ENCODE measurements at regions not wholly inside any gene's neighbourhood (a gene's known extent, or its start where the extent isn't known, plus 50 kb on each side); places are given as distances from the start of the nearest gene placed in this dataset.

GRCh38 chrX:139209342-139209741 lies 321.2 kb upstream of the F9 start:
- Histone ChIP-seq H2BK12ac (ENCODE audit: low read depth, low read length) (no peak overlapping the region), H2AK5ac (ENCODE audit: low read depth, low read length) (no peak overlapping the region), H4K8ac (ENCODE audit: extremely low read depth, insufficient read depth, low read length) (no peak overlapping the region), H2BK120ac (replicated peaks; ENCODE audit: low read depth, low read length) (no peak overlapping the region), H3K36me3 (ENCODE audit: control insufficient read depth in 2 of 4, insufficient read depth in 4 of 4, low read length in 3 of 4) (no peaks in the 10 kb centered on the region), H3K9ac (replicated peaks in 1 of 4; ENCODE audit: extremely low read depth in 1 of 4, low read depth in 3 of 4, low read length in 3 of 4) (no peak overlapping the region), H3K4me2 (ENCODE audit: insufficient read depth in 1 of 2, low read depth in 2 of 2, low read length in 2 of 2) (no peak overlapping the region), H4K20me1 (replicated peaks in 1 of 2; ENCODE audit: control insufficient read depth in 1 of 2, insufficient read depth in 2 of 2, low read length in 2 of 2) (no peaks in the 10 kb centered on the region), H3K23me2 (ENCODE audit: low read depth, low read length) (no peaks in the 10 kb centered on the region; the same call in 1 of the 2 replicates), H3K79me1 (ENCODE audit: low read depth, low read length) (no peaks in the 10 kb centered on the region), H3K4me3 (ENCODE audit: extremely low read depth in 1 of 4, insufficient read depth in 2 of 4, low read depth in 3 of 4, low read length in 4 of 4) (no peak overlapping the region), H4K91ac (replicated peaks; ENCODE audit: insufficient read length, low read length) (no peak overlapping the region), H3K9me3 (ENCODE audit: insufficient read depth in 2 of 2, low read depth in 1 of 2, low read length in 1 of 2) (no peaks in the 10 kb centered on the region), H4K5ac (ENCODE audit: insufficient read length, low read depth, low read length) (no peak overlapping the region), H3K4me1 (replicated peaks in 1 of 4; ENCODE audit: control insufficient read depth in 3 of 4, insufficient read depth in 4 of 4, low read length in 3 of 4) (peaks cover 2 to 4% (median 2%) of the 10 kb centered on the region in 4 experiments; a peak in 4 of 7 replicates), H2BK20ac (ENCODE audit: low read length) (no peak overlapping the region), H3K23ac (ENCODE audit: insufficient read length) (no peak overlapping the region), H2BK5ac (ENCODE audit: low read depth, low read length) (no peak overlapping the region), H3K27ac (ENCODE audit: low read depth, low read length) (no peak overlapping the region), H3K27me3 (replicated peaks in 1 of 4; ENCODE audit: control insufficient read depth in 3 of 4, extremely low read depth in 1 of 4, insufficient read depth in 3 of 4, low read length in 3 of 4) (peaks cover 6 to 32% (median 24%) of the 10 kb centered on the region in 4 experiments), H2AFZ (ENCODE audit: low read length) (no peak overlapping the region), H3K18ac (ENCODE audit: extremely low read depth, low read length) (no peak overlapping the region), H3K79me2 (ENCODE audit: control insufficient read depth in 1 of 2, insufficient read depth in 2 of 2, low read length in 2 of 2) (no peaks in the 10 kb centered on the region), H3K14ac (ENCODE audit: insufficient read length) (no peak overlapping the region), H2BK15ac (ENCODE audit: low read length) (no peak overlapping the region), H3K4ac (replicated peaks; ENCODE audit: insufficient read length, low read depth, low read length) (no peak overlapping the region), H3K56ac (replicated peaks; ENCODE audit: insufficient read length, low read depth, low read length) (no peak overlapping the region)
- ChIA-PET POLR2A (ENCODE audit: partially characterized antibody) (no interaction called here), CTCF (ENCODE audit: partially characterized antibody) (interaction anchor here (1.5 kb wide), 1 partner anchor 15 kb away, joined by 3 read pairs; no protein-coding TSS in a partner anchor)
- no peak for FAIRE-seq
- 83% methylated on average over 3 of the region's 5 CpGs; no CpG with 5 or more reads in 1 of the 2 experiments for WGBS, 2 experiments (ENCODE audit: extremely low coverage in 1 of 2, insufficient coverage in 1 of 2, insufficient read length in 1 of 2, insufficient replicate concordance in 2 of 2, low coverage in 1 of 2, low lambda C conversion rate in 2 of 2, missing lambda C conversion rate in 1 of 2)
- no peak for DNase-seq (ENCODE audit: low read depth in 1 of 2, low spot score in 2 of 2)
- no peak for TF ChIP-seq NRF1 (IDR thresholded peaks at IDR 0.05; ENCODE audit: low read depth, low read length)
- TF ChIP-seq GTF2F1 (IDR thresholded peaks at IDR 0.05; ENCODE audit: borderline replicate concordance, low read depth, low read length) = no peak
- TF ChIP-seq ATF3 (IDR thresholded peaks at IDR 0.05; ENCODE audit: insufficient read depth, low read depth, low read length) = no peak
- no peak for TF ChIP-seq YY1 (IDR thresholded peaks at IDR 0.05; ENCODE audit: low read depth, low read length)
- no peak for TF ChIP-seq KDM4A (IDR thresholded peaks at IDR 0.05; ENCODE audit: low read depth, low read length, severe bottlenecking)
- TF ChIP-seq CHD1 (IDR thresholded peaks at IDR 0.05; ENCODE audit: low read depth, low read length) = no peak
- TF ChIP-seq SP1 (IDR thresholded peaks at IDR 0.05; ENCODE audit: low read depth, low read length) = no peak
- no peak for TF ChIP-seq TEAD4 (IDR thresholded peaks at IDR 0.05; ENCODE audit: low read depth, low read length)
- no peak for TF ChIP-seq ZNF274 (IDR thresholded peaks at IDR 0.05; ENCODE audit: borderline replicate concordance, extremely low read depth, low read length)
- TF ChIP-seq, protein P1, sequence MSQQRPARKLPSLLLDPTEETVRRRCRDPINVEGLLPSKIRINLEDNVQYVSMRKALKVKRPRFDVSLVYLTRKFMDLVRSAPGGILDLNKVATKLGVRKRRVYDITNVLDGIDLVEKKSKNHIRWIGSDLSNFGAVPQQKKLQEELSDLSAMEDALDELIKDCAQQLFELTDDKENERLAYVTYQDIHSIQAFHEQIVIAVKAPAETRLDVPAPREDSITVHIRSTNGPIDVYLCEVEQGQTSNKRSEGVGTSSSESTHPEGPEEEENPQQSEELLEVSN (IDR thresholded peaks at IDR 0.05) = no peak
- TF ChIP-seq CEBPB (IDR thresholded peaks at IDR 0.05; ENCODE audit: low read depth, low read length) = no peak
- TF ChIP-seq TCF12 (IDR thresholded peaks at IDR 0.05; ENCODE audit: low read depth, low read length) = no peak
- TF ChIP-seq ASH2L (IDR thresholded peaks at IDR 0.05; ENCODE audit: low read length) = no peak
- TF ChIP-seq HDAC2 (IDR thresholded peaks at IDR 0.05; ENCODE audit: borderline replicate concordance in 1 of 2, low read depth in 2 of 2, low read length in 2 of 2) = no peak
- TF ChIP-seq SP4 (IDR thresholded peaks at IDR 0.05; ENCODE audit: low read length) = no peak
